ENCODE measurements at regions not wholly inside any gene's neighbourhood (a gene's known extent, or its start where the extent isn't known, plus 50 kb on each side); places are given as distances from the start of the nearest gene placed in this dataset.

DNA sequence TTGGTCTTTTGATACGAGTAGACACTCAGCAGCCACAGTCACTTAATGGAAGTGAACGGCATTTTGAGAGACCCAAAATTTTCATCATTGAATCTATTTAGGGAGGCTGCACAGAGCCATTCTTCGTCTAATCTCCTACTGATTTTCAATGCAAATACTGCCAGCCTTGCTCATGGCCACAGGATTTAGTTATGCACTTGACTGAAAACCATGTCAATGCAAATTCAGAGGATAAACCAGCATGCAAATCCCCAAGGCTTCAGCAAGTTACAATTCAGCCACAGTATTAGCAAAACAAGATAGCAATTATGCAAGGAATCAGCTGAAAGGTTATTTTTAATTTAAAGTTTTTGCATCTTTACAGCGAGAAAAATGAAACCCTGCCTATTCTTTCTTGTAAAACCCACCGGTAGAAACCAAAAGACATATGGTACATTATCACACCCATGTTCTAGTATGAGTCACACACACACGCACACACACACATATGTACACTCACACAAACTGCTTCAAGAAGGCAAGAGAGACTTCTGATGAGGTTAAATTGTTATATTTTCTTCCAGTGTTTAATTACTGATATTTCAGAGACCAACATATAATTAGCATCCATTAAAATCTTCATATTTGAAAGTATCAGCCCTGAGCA lies 985.3 kb upstream of the FLRT2 start:
- H3K79me2 ChIP-seq (ENCODE audit: insufficient read depth, low read depth) = no peaks in the 10 kb centered on the region
- no peak overlapping the region for H3K4me2 ChIP-seq
- no peak overlapping the region for H2AFZ ChIP-seq (ENCODE audit: low read depth)
- no peaks in the 10 kb centered on the region for H3K4me1 ChIP-seq (ENCODE audit: low read depth, poor library complexity, severe bottlenecking)
- H4K20me1 ChIP-seq (ENCODE audit: insufficient read depth) = no peaks in the 10 kb centered on the region
- H3K27me3 ChIP-seq (ENCODE audit: insufficient read depth, low read depth) = no peaks in the 10 kb centered on the region
- TF ChIP-seq, protein P1, sequence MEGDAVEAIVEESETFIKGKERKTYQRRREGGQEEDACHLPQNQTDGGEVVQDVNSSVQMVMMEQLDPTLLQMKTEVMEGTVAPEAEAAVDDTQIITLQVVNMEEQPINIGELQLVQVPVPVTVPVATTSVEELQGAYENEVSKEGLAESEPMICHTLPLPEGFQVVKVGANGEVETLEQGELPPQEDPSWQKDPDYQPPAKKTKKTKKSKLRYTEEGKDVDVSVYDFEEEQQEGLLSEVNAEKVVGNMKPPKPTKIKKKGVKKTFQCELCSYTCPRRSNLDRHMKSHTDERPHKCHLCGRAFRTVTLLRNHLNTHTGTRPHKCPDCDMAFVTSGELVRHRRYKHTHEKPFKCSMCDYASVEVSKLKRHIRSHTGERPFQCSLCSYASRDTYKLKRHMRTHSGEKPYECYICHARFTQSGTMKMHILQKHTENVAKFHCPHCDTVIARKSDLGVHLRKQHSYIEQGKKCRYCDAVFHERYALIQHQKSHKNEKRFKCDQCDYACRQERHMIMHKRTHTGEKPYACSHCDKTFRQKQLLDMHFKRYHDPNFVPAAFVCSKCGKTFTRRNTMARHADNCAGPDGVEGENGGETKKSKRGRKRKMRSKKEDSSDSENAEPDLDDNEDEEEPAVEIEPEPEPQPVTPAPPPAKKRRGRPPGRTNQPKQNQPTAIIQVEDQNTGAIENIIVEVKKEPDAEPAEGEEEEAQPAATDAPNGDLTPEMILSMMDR (conservative IDR thresholded peaks at IDR 0.05; ENCODE audit: low read depth, low read length) = no peak
- H3K27ac ChIP-seq = no peak overlapping the region
- H3K36me3 ChIP-seq (ENCODE audit: insufficient read depth) = no peaks in the 10 kb centered on the region
- no peak overlapping the region for H3K9ac ChIP-seq
- no peak overlapping the region for H3K4me3 ChIP-seq (IDR thresholded peaks at IDR 0.05; ENCODE audit: insufficient read depth, low read depth, low read length)

DNA sequence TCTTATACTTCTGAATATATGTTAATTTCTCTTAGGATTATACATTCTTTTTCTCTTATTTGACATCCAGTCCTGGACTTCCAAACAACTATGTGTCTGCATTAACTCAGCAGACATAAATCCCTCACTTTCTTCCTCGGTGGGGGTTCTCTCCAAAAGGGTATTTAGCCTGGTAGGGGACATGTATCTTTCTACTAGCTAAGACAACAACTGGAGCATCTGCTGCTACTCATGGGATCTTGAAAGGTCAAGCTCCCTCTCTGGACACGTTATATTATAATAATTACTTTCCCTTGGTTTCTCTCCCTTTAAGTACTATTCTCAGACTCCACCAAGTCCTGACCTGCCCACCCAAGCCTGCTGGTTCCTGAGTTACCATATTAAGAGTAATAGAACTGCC lies 983.7 kb upstream of the FLRT2 start:
- Histone ChIP-seq H3K27ac (no peak overlapping the region), H2AFZ (ENCODE audit: low read depth) (no peak overlapping the region), H3K4me1 (ENCODE audit: low read depth, poor library complexity, severe bottlenecking) (no peaks in the 10 kb centered on the region), H3K4me2 (no peak overlapping the region), H4K20me1 (ENCODE audit: insufficient read depth) (no peaks in the 10 kb centered on the region), H3K79me2 (ENCODE audit: insufficient read depth, low read depth) (no peaks in the 10 kb centered on the region), H3K9ac (no peak overlapping the region), H3K4me3 (IDR thresholded peaks at IDR 0.05; ENCODE audit: insufficient read depth, low read depth, low read length) (no peak overlapping the region), H3K36me3 (ENCODE audit: insufficient read depth) (no peaks in the 10 kb centered on the region), H3K27me3 (ENCODE audit: insufficient read depth, low read depth) (no peaks in the 10 kb centered on the region)
- TF ChIP-seq, protein P1 (conservative IDR thresholded peaks at IDR 0.05; ENCODE audit: low read depth, low read length) = no peak

DNA sequence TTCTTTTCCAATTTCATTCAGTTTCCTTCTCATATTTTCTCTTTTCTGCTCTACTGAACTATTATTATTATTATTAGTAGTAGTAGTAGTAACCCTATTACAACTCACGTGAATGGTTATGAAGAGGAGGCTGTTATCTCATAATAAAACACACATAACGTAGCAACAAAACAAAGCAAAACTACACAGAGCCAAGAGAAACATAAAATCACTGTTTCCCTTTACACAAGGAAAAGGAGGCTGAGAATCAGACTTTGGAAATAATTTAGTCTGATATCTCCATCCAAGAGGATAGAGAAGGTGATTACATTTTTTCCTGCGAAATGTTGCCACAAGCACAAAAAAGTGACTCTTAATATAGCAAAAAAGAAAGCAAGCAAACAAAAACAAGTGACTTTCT lies 975.8 kb upstream of the FLRT2 start:
- no peak overlapping the region for H3K27ac ChIP-seq
- no peaks in the 10 kb centered on the region for H3K79me2 ChIP-seq (ENCODE audit: insufficient read depth, low read depth)
- no peaks in the 10 kb centered on the region for H3K36me3 ChIP-seq (ENCODE audit: insufficient read depth)
- no peak overlapping the region for H3K4me2 ChIP-seq
- TF ChIP-seq, protein P1 (conservative IDR thresholded peaks at IDR 0.05; ENCODE audit: low read depth, low read length) = no peak
- no peaks in the 10 kb centered on the region for H4K20me1 ChIP-seq (ENCODE audit: insufficient read depth)
- H3K9ac ChIP-seq = no peak overlapping the region
- no peak overlapping the region for H3K4me3 ChIP-seq (IDR thresholded peaks at IDR 0.05; ENCODE audit: insufficient read depth, low read depth, low read length)
- no peak overlapping the region for H2AFZ ChIP-seq (ENCODE audit: low read depth)
- no peaks in the 10 kb centered on the region for H3K4me1 ChIP-seq (ENCODE audit: low read depth, poor library complexity, severe bottlenecking)
- H3K27me3 ChIP-seq (ENCODE audit: insufficient read depth, low read depth) = no peaks in the 10 kb centered on the region

GRCh38 chr14:84555493-84555892 lies 974.5 kb upstream of the FLRT2 start:
- no peaks in the 10 kb centered on the region for H3K79me2 ChIP-seq (ENCODE audit: insufficient read depth, low read depth)
- H3K4me3 ChIP-seq (IDR thresholded peaks at IDR 0.05; ENCODE audit: insufficient read depth, low read depth, low read length) = no peak overlapping the region
- no peak overlapping the region for H3K27ac ChIP-seq
- H4K20me1 ChIP-seq (ENCODE audit: insufficient read depth) = no peaks in the 10 kb centered on the region
- no peak overlapping the region for H2AFZ ChIP-seq (ENCODE audit: low read depth)
- H3K9ac ChIP-seq = no peak overlapping the region
- no peak overlapping the region for H3K4me2 ChIP-seq
- no peaks in the 10 kb centered on the region for H3K36me3 ChIP-seq (ENCODE audit: insufficient read depth)
- H3K4me1 ChIP-seq (ENCODE audit: low read depth, poor library complexity, severe bottlenecking) = no peaks in the 10 kb centered on the region
- no peaks in the 10 kb centered on the region for H3K27me3 ChIP-seq (ENCODE audit: insufficient read depth, low read depth)
- TF ChIP-seq, protein P1 (conservative IDR thresholded peaks at IDR 0.05; ENCODE audit: low read depth, low read length) = no peak
